Neural progenitor cell (in vitro differentiated cells): ENCODE measurements at regions not wholly inside any gene's neighbourhood (a gene's known extent, or its start where the extent isn't known, plus 50 kb on each side); places are given as distances from the start of the nearest gene placed in this dataset.

Experiments
- DNase-seq: peaks from one replicate; pipeline ENCODE4 v3.0.0-alpha.2; 2016; ENCODE audit warnings: low spot score
- H2AFZ ChIP-seq: fragments of 200-600 bp; sonication (generic); replicated peaks from 2 replicates; pipeline ENCODE4 v1.6.1; 2016; ENCODE audit warnings: antibody characterized with exemption
- H3F3A ChIP-seq: fragments of 200-600 bp; sonication (generic); 2 replicates; pipeline ENCODE4 v1.6.1; 2016; ENCODE audit warnings: antibody characterized with exemption, low read depth
- H3K27ac ChIP-seq: fragments of 200-600 bp; sonication (generic); 2 replicates; pipeline ENCODE4 v1.5.1; 2016; ENCODE audit warnings: mild to moderate bottlenecking
- H3K27me3 ChIP-seq: fragments of 200-600 bp; sonication (generic); 2 replicates; pipeline ENCODE4 v1.6.1; 2016; ENCODE audit warnings: mild to moderate bottlenecking, moderate library complexity
- H3K36me3 ChIP-seq: fragments of 200-600 bp; sonication (generic); 2 replicates; pipeline ENCODE4 v1.5.1; 2016
- H3K4me1 ChIP-seq: fragments of 200-600 bp; sonication (generic); 2 replicates; pipeline ENCODE4 v1.6.1; 2016; ENCODE audit warnings: mixed run types
- H3K4me2 ChIP-seq: fragments of 200-600 bp; sonication (generic); 2 replicates; pipeline ENCODE4 v1.6.1; 2016
- H3K4me3 ChIP-seq: fragments of 200-600 bp; sonication (generic); 2 replicates; pipeline ENCODE4 v1.5.1; 2016
- H3K79me2 ChIP-seq: fragments of 200-600 bp; sonication (generic); 2 replicates; pipeline ENCODE4 v1.6.1; 2016; ENCODE audit warnings: low read depth
- H3K9ac ChIP-seq: fragments of 200-600 bp; sonication (generic); 2 replicates; pipeline ENCODE4 v1.6.1; 2016
- H3K9me3 ChIP-seq: fragments of 200-600 bp; sonication (generic); 2 replicates; pipeline ENCODE4 v1.5.1; 2016; ENCODE audit warnings: low read depth
- H4K20me1 ChIP-seq: fragments of 200-600 bp; sonication (generic); 2 replicates; pipeline ENCODE4 v1.6.1; 2016; ENCODE audit warnings: low read depth
- H3K27ac Mint-ChIP-seq: 3 replicates; pipeline ENCODE4 v1.8.0; 2021; ENCODE audit warnings: mixed read lengths
- H3K27me3 Mint-ChIP-seq: 2 replicates; pipeline ENCODE4 v1.8.0; 2022; ENCODE audit warnings: low read depth, mild to moderate bottlenecking, inconsistent platforms, moderate library complexity, mixed read lengths; ENCODE audit not compliant: insufficient read depth
- H3K36me3 Mint-ChIP-seq: 3 replicates; pipeline ENCODE4 v1.8.0; 2021; ENCODE audit warnings: mixed read lengths
- H3K4me1 Mint-ChIP-seq: 3 replicates; pipeline ENCODE4 v1.8.0; 2021; ENCODE audit warnings: mixed read lengths
- H3K4me3 Mint-ChIP-seq: 3 replicates; pipeline ENCODE4 v1.8.0; 2021; ENCODE audit warnings: mild to moderate bottlenecking, moderate library complexity, mixed read lengths
- H3K9me3 Mint-ChIP-seq: 3 replicates; pipeline ENCODE4 v1.8.0; 2020; ENCODE audit warnings: mixed read lengths
- EZH2 ChIP-seq: fragments of 200-600 bp; sonication (generic); IDR thresholded peaks from 2 replicates; pipeline ENCODE4 v1.6.1; 2017; ENCODE audit warnings: antibody characterized with exemption, mild to moderate bottlenecking, moderate library complexity
- EZH2phosphoT487 ChIP-seq: fragments of 200-600 bp; sonication (generic); IDR thresholded peaks from 2 replicates; pipeline ENCODE4 v1.6.1; 2017; ENCODE audit warnings: antibody characterized with exemption
- TF ChIP-seq, protein P1 (sequence below): fragments of 200-600 bp; sonication (generic); IDR thresholded peaks from 2 replicates; pipeline ENCODE4 v1.5.1; 2017; ENCODE audit warnings: antibody characterized with exemption, mild to moderate bottlenecking

DNA sequence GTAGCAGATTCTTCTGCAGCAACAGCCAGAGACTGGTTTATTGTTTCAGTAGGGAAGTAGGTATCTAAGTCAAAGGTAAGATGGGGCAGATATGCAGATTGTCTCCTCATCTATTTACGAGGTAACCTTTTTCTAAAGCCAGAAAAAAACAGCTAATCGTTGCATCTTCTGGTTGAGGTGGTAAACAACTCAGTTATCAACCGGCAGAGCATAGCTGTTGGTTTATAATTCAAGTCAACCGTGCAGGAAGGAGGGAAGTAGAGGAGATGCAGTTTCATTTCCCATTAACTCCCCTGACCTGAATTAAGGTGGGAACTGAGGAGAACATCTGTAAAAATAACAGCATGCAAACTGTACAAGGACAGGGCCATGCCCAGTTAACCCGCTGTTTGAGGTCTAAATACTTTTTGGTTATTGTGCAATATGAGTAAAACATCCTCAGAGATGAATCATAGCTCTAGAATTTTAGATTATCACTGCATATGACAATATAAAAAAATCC lies 156.5 kb upstream of the ITGB1 start:
- Histone ChIP-seq H3K9me3 (no peaks in the 10 kb centered on the region), H3K27me3 (no peaks in the 10 kb centered on the region), H3K4me2 (no peak overlapping the region), H3K4me3 (no peak overlapping the region), H3K27ac (no peak overlapping the region), H3K4me1 (peaks cover 7% of the 10 kb centered on the region), H3K9ac (no peak overlapping the region), H4K20me1 (no peaks in the 10 kb centered on the region), H2AFZ (no peak overlapping the region), H3K36me3 (no peaks in the 10 kb centered on the region), H3F3A (no peaks in the 10 kb centered on the region), H3K79me2 (no peaks in the 10 kb centered on the region)
- no peaks in the 10 kb centered on the region for H3K27me3 Mint-ChIP-seq
- H3K27ac Mint-ChIP-seq: no peak overlapping the region
- no peak for DNase-seq
- no peaks in the 10 kb centered on the region for H3K36me3 Mint-ChIP-seq
- H3K4me1 Mint-ChIP-seq: peaks cover 7% of the 10 kb centered on the region
- no peaks in the 10 kb centered on the region for H3K9me3 Mint-ChIP-seq
- TF ChIP-seq EZH2phosphoT487: no peak
- no peak for TF ChIP-seq EZH2
- TF ChIP-seq, protein P1, sequence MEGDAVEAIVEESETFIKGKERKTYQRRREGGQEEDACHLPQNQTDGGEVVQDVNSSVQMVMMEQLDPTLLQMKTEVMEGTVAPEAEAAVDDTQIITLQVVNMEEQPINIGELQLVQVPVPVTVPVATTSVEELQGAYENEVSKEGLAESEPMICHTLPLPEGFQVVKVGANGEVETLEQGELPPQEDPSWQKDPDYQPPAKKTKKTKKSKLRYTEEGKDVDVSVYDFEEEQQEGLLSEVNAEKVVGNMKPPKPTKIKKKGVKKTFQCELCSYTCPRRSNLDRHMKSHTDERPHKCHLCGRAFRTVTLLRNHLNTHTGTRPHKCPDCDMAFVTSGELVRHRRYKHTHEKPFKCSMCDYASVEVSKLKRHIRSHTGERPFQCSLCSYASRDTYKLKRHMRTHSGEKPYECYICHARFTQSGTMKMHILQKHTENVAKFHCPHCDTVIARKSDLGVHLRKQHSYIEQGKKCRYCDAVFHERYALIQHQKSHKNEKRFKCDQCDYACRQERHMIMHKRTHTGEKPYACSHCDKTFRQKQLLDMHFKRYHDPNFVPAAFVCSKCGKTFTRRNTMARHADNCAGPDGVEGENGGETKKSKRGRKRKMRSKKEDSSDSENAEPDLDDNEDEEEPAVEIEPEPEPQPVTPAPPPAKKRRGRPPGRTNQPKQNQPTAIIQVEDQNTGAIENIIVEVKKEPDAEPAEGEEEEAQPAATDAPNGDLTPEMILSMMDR: no peak
- H3K4me3 Mint-ChIP-seq: no peak overlapping the region

DNA sequence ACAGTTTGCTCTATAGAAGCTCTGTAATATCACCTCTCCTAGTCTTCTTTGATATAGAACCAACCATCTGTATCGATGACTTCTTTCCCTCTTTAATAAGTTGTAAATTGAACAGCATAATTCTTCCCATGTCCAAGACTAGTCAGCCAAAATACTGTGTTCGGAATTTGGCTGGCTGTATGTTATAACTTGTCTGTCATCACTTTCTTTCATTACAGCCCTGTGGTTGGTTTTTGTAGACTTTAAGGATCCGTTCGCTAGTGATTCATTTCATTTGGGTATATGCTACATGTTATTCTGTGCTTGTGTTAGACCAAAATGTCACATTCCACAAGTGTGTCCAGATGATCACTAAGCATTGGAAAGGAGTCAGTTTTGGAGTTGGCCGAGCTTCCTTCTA lies 155.4 kb upstream of the ITGB1 start:
- H3F3A ChIP-seq: no peaks in the 10 kb centered on the region
- peaks cover 7% of the 10 kb centered on the region for H3K4me1 ChIP-seq
- H3K36me3 ChIP-seq: no peaks in the 10 kb centered on the region
- H3K4me2 ChIP-seq: no peak overlapping the region
- no peaks in the 10 kb centered on the region for H3K27me3 ChIP-seq
- DNase-seq: no peak
- no peak overlapping the region for H3K27ac Mint-ChIP-seq
- TF ChIP-seq EZH2phosphoT487 (no peak), EZH2 (no peak)
- TF ChIP-seq, protein P1: no peak
- no peak overlapping the region for H3K4me3 ChIP-seq
- no peaks in the 10 kb centered on the region for H3K36me3 Mint-ChIP-seq
- H3K27me3 Mint-ChIP-seq: no peaks in the 10 kb centered on the region
- no peaks in the 10 kb centered on the region for H3K9me3 ChIP-seq
- no peak overlapping the region for H3K27ac ChIP-seq
- no peak overlapping the region for H3K9ac ChIP-seq
- no peak overlapping the region for H2AFZ ChIP-seq
- no peaks in the 10 kb centered on the region for H4K20me1 ChIP-seq
- peaks cover 7% of the 10 kb centered on the region for H3K4me1 Mint-ChIP-seq
- no peaks in the 10 kb centered on the region for H3K79me2 ChIP-seq
- no peak overlapping the region for H3K4me3 Mint-ChIP-seq
- no peaks in the 10 kb centered on the region for H3K9me3 Mint-ChIP-seq

DNA sequence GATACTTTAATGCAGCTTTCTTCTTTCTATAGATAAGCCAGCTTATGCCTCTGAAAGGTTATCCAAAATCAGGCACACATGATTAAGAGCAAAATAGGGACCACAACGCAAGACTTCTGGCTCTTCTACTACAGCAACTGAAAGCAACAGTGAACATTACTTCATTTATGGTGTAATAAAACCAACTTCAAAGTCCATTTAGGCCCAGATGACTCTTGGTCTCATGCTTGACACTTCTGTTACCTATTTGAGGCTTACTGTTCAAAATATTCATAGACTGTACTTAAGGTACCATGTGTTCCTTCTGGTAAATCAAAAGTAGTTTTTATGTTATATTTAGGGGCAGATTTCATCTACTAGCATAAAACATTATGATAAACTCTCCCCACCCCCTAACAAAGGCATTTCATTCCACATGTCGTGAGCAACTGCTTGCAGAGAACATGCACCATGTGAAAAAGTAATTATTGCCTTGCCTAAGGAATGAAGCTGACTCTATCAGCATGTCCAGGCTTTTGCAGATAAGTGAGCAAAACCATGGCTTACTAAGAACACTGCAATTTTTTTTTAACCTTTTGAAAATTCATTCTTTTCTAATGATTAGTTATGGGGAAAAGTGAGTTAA lies 154.9 kb upstream of the ITGB1 start:
- no peak overlapping the region for H3K4me3 Mint-ChIP-seq
- TF ChIP-seq EZH2: no peak
- TF ChIP-seq EZH2phosphoT487: no peak
- TF ChIP-seq, protein P1: no peak
- H4K20me1 ChIP-seq: no peaks in the 10 kb centered on the region
- no peak overlapping the region for H3K9ac ChIP-seq
- H3K79me2 ChIP-seq: no peaks in the 10 kb centered on the region
- no peak overlapping the region for H2AFZ ChIP-seq
- no peaks in the 10 kb centered on the region for H3K36me3 ChIP-seq
- no peak overlapping the region for H3K27ac Mint-ChIP-seq
- no peak for DNase-seq
- H3K9me3 ChIP-seq: no peaks in the 10 kb centered on the region
- H3K36me3 Mint-ChIP-seq: no peaks in the 10 kb centered on the region
- no peak overlapping the region for H3K4me3 ChIP-seq
- H3K9me3 Mint-ChIP-seq: no peaks in the 10 kb centered on the region
- H3K27me3 ChIP-seq: no peaks in the 10 kb centered on the region
- no peak overlapping the region for H3K27ac ChIP-seq
- peaks cover 10% of the 10 kb centered on the region for H3K4me1 Mint-ChIP-seq
- H3K4me1 ChIP-seq: peaks cover 11% of the 10 kb centered on the region
- H3F3A ChIP-seq: no peaks in the 10 kb centered on the region
- H3K27me3 Mint-ChIP-seq: no peaks in the 10 kb centered on the region
- H3K4me2 ChIP-seq: no peak overlapping the region
